ENCODE measurements at regions not wholly inside any gene's neighbourhood (a gene's known extent, or its start where the extent isn't known, plus 50 kb on each side); places are given as distances from the start of the nearest gene placed in this dataset.
"Not testable (repeated sequence)": the region's sequence is repeated elsewhere in the genome, so short reads cannot be mapped to it uniquely, and the experiment has no call there.

GRCh38 chr10:81218307-81218706, 656.7 kb upstream of the NRG3 start:
- no peak for DNase-seq
- CTCF ChIA-PET: no interaction called here
- H3K27ac Mint-ChIP-seq: no peak overlapping the region
- no peaks in the 10 kb centered on the region for H3K36me3 Mint-ChIP-seq
- no peaks in the 10 kb centered on the region for H3K27me3 Mint-ChIP-seq
- H3K9me3 Mint-ChIP-seq: peaks cover 2% of the 10 kb centered on the region
- H3K4me3 Mint-ChIP-seq: no peak overlapping the region
- no peaks in the 10 kb centered on the region for H3K4me1 Mint-ChIP-seq

GRCh38 chr10:81219758-81220157, 655.2 kb upstream of the NRG3 start:
- no peak overlapping the region for H3K27ac Mint-ChIP-seq
- peaks cover 2% of the 10 kb centered on the region for H3K9me3 Mint-ChIP-seq
- DNase-seq: no peak
- no peaks in the 10 kb centered on the region for H3K27me3 Mint-ChIP-seq
- no peaks in the 10 kb centered on the region for H3K36me3 Mint-ChIP-seq
- H3K4me1 Mint-ChIP-seq: no peaks in the 10 kb centered on the region
- H3K4me3 Mint-ChIP-seq: no peak overlapping the region
- CTCF ChIA-PET: no interaction called here

GRCh38 chr10:81248886-81249285, 626.1 kb upstream of the NRG3 start:
- no peak for DNase-seq
- H3K27me3 Mint-ChIP-seq: no peaks in the 10 kb centered on the region
- H3K4me3 Mint-ChIP-seq: no peak overlapping the region
- no peaks in the 10 kb centered on the region for H3K9me3 Mint-ChIP-seq
- no peaks in the 10 kb centered on the region for H3K4me1 Mint-ChIP-seq
- H3K36me3 Mint-ChIP-seq: no peaks in the 10 kb centered on the region
- H3K27ac Mint-ChIP-seq: no peak overlapping the region
- CTCF ChIA-PET: no interaction called here

GRCh38 chr10:81251457-81252115, 623.4 kb upstream of the NRG3 start:
- Mint-ChIP-seq H3K4me1 (no peaks in the 10 kb centered on the region), H3K9me3 (no peaks in the 10 kb centered on the region), H3K4me3 (no peak overlapping the region), H3K27me3 (no peaks in the 10 kb centered on the region), H3K27ac (no peak overlapping the region), H3K36me3 (no peaks in the 10 kb centered on the region)
- no peak for DNase-seq
- CTCF ChIA-PET: no interaction called here

GRCh38 chr10:81264991-81265390, 610.0 kb upstream of the NRG3 start:
- DNase-seq, H3K27me3 Mint-ChIP-seq, H3K9me3 Mint-ChIP-seq, H3K4me3 Mint-ChIP-seq, H3K4me1 Mint-ChIP-seq, H3K36me3 Mint-ChIP-seq, CTCF ChIA-PET, H3K27ac Mint-ChIP-seq: not testable (repeated sequence)

GRCh38 chr10:81270051-81270450, 604.9 kb upstream of the NRG3 start:
- DNase-seq: no peak
- no peak overlapping the region for H3K27ac Mint-ChIP-seq
- no peaks in the 10 kb centered on the region for H3K4me1 Mint-ChIP-seq
- H3K4me3 Mint-ChIP-seq: no peak overlapping the region
- no peaks in the 10 kb centered on the region for H3K27me3 Mint-ChIP-seq
- H3K36me3 Mint-ChIP-seq: no peaks in the 10 kb centered on the region
- CTCF ChIA-PET: no interaction called here
- peaks cover 1% of the 10 kb centered on the region for H3K9me3 Mint-ChIP-seq

GRCh38 chr10:81280497-81281479, 594.2 kb upstream of the NRG3 start:
- Mint-ChIP-seq H3K4me1 (no peaks in the 10 kb centered on the region), H3K27ac (no peak overlapping the region), H3K4me3 (no peak overlapping the region), H3K27me3 (no peaks in the 10 kb centered on the region), H3K9me3 (peaks cover 3% of the 10 kb centered on the region), H3K36me3 (no peaks in the 10 kb centered on the region)
- no peak for DNase-seq
- CTCF ChIA-PET: no interaction called here

GRCh38 chr10:81288544-81288943, 586.5 kb upstream of the NRG3 start:
- Mint-ChIP-seq H3K9me3 (peaks cover 5% of the 10 kb centered on the region), H3K4me3 (no peak overlapping the region), H3K4me1 (no peaks in the 10 kb centered on the region), H3K27ac (no peak overlapping the region), H3K27me3 (no peaks in the 10 kb centered on the region), H3K36me3 (no peaks in the 10 kb centered on the region)
- CTCF ChIA-PET: no interaction called here
- no peak for DNase-seq

- Mint-ChIP-seq H3K27ac (no peak overlapping the region), H3K4me3 (no peak overlapping the region), H3K27me3 (no peaks in the 10 kb centered on the region), H3K36me3 (no peaks in the 10 kb centered on the region), H3K9me3 (no peaks in the 10 kb centered on the region), H3K4me1 (no peaks in the 10 kb centered on the region)
- no peak for DNase-seq
- CTCF ChIA-PET: no interaction called here
Observed at GRCh38 chr10:81297292-81297691, 577.7 kb upstream of the NRG3 start.

- CTCF ChIA-PET: no interaction called here
- DNase-seq: no peak
- Mint-ChIP-seq H3K9me3 (peaks cover 3% of the 10 kb centered on the region), H3K27ac (no peak overlapping the region), H3K27me3 (no peaks in the 10 kb centered on the region), H3K4me1 (no peaks in the 10 kb centered on the region), H3K4me3 (no peak overlapping the region), H3K36me3 (no peaks in the 10 kb centered on the region)
Observed at GRCh38 chr10:81303656-81304055, 571.3 kb upstream of the NRG3 start.

- CTCF ChIA-PET: no interaction called here
- no peaks in the 10 kb centered on the region for H3K4me1 Mint-ChIP-seq
- H3K4me3 Mint-ChIP-seq: no peak overlapping the region
- peaks cover 5% of the 10 kb centered on the region for H3K9me3 Mint-ChIP-seq
- H3K36me3 Mint-ChIP-seq: no peaks in the 10 kb centered on the region
- no peak overlapping the region for H3K27ac Mint-ChIP-seq
- H3K27me3 Mint-ChIP-seq: no peaks in the 10 kb centered on the region
- DNase-seq: no peak
Observed at GRCh38 chr10:81306971-81307782, 567.8 kb upstream of the NRG3 start.

- Mint-ChIP-seq H3K9me3 (peaks cover 5% of the 10 kb centered on the region), H3K4me3 (no peak overlapping the region), H3K27me3 (no peaks in the 10 kb centered on the region), H3K4me1 (no peaks in the 10 kb centered on the region), H3K27ac (no peak overlapping the region), H3K36me3 (no peaks in the 10 kb centered on the region)
- CTCF ChIA-PET: no interaction called here
- no peak for DNase-seq
Observed at GRCh38 chr10:81309041-81309552, 565.9 kb upstream of the NRG3 start.

GRCh38 chr10:81314471-81314870, 560.5 kb upstream of the NRG3 start:
- no peaks in the 10 kb centered on the region for H3K27me3 Mint-ChIP-seq
- DNase-seq: no peak
- no peak overlapping the region for H3K27ac Mint-ChIP-seq
- no peaks in the 10 kb centered on the region for H3K36me3 Mint-ChIP-seq
- peaks cover 2% of the 10 kb centered on the region for H3K9me3 Mint-ChIP-seq
- no peaks in the 10 kb centered on the region for H3K4me1 Mint-ChIP-seq
- H3K4me3 Mint-ChIP-seq: no peak overlapping the region
- CTCF ChIA-PET: no interaction called here

GRCh38 chr10:81315026-81315425, 560.0 kb upstream of the NRG3 start:
- Mint-ChIP-seq H3K4me1 (no peaks in the 10 kb centered on the region), H3K36me3 (no peaks in the 10 kb centered on the region), H3K9me3 (no peaks in the 10 kb centered on the region), H3K27ac (no peak overlapping the region), H3K4me3 (no peak overlapping the region), H3K27me3 (no peaks in the 10 kb centered on the region)
- DNase-seq: no peak
- CTCF ChIA-PET: no interaction called here

Data from activated naive CD4-positive, alpha-beta T cell treated with anti-CD3 and anti-CD28 coated beads, Interleukin-2, amount 10 ng/mL, durations not matched to agents 7 days and 5 days (primary cell).